Activated CD8-positive, alpha-beta memory T cell treated with anti-CD3 and anti-CD28 coated beads, Interleukin-2, amount 50 U/mL, for 24 hours (primary cell): ENCODE measurements at regions not wholly inside any gene's neighbourhood (a gene's known extent, or its start where the extent isn't known, plus 50 kb on each side); places are given as distances from the start of the nearest gene placed in this dataset.

Experiments used
- DNase-seq: peaks from one replicate; pipeline ENCODE4 v3.0.0-alpha.2; 2020; ENCODE audit errors: extremely low read depth

DNA sequence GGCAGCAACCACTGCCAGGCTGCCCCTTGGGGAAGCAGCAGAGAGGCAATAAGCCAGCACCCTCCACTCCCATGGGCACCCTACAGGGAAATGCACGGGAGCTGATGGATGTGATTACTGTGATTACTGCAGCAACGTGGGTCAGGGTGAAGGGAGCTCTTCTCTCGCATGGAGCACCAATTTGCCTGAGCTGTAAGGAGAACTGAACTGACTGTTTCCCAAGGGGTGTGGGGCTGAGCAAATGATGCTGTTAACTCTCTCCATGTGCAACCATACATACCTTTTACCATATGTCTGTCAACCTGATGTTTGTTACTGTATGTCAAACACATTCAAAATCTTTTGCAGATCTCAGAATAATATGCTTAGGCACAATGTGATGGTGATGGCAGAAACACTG, 680.6 kb downstream of the SQOR start:
- DNase-seq = no peak

DNA sequence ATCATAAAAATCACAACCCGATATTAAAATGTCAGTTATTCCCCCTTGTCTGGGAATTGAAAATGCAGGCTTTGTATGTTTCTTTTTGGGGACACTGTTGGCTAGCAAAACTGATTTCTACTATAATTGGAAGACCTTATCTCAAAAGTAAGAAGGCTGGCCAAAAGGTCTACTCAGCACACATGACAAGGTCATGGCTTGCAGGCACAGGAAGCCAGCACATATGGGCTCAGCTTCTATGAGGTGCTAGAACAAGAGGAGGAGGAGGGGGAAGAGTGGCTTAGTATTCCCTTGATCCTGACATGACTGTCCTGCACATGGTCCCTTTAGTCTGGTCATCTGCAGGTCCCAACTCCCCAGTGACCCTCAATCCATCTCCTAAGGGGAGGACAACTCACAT, 681.2 kb downstream of the SQOR start:
- DNase-seq = no peak

DNA sequence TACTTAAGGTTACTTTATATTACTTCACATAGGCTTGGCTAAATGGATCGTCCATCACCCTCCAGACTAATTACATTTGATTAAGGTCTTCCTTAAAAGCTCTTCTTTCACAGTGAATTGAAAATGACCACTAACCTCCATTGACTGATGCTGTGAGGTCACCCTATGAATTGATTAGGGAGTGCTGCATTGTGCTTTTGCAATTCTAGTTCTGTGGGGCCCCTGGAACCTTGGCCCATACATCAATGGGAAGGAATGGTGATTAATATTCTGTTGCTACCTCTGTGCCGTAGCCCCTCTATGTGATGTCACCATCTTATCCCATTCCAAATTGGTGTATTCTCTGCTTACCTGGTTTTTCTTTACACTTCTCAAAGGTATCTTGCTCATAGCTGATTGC, 682.2 kb downstream of the SQOR start:
- no peak for DNase-seq

DNA sequence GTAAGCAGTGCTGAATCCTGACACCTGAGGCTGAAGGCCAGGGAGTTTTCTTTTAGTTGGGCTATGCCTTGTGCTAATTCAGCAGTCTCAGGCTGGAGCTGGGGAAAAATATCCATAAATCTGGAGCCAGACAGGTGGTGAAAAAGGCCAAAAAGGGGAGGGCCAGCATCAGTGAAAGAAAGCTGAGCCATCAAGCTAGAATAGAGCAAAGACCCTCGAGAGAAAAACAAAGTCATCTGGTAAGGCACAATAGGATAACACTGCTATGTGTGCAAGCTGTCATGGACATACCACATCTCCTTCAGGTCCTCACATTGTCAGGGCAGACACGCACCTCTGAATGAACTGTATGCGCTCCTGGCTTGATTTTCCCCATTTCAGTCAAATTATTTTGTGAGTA, 687.9 kb downstream of the SQOR start:
- DNase-seq = no peak

DNA sequence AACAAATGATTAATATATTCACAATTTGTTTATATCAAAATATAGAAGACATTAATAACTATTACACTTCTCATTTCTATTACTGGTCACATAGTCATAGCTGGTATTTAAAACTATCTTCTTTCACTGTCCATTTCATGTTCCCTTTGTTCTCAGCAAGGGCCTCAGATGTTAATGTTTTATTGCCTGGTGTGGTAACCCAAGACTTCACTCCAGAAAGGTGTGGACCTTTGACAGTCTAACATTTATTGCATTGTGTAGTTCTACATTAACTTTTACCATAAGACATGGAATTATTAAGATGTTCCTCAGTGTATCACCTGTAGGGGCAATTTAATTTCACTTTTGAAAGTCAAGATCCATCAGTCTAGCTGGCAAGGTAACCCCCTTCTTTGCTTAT, 691.3 kb downstream of the SQOR start:
- no peak for DNase-seq

DNA sequence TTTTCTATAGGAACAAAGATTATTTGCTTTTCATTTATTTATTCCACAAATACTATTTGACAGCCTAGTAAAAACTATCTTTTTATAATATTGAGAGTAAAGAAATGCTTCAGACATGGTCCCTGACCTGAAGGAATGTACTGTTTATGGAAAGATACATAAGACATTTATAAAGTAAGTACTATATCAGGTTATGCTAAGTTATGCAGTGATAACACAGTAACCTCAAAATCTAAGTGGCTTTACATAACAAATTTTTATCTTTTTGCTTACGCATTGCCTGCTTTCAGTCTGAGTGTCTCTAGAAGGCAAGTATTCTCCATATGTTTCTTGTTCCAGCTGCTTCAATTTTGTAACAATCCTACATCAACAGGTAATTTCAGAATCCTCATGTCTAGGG, 694.0 kb downstream of the SQOR start:
- no peak for DNase-seq

DNA sequence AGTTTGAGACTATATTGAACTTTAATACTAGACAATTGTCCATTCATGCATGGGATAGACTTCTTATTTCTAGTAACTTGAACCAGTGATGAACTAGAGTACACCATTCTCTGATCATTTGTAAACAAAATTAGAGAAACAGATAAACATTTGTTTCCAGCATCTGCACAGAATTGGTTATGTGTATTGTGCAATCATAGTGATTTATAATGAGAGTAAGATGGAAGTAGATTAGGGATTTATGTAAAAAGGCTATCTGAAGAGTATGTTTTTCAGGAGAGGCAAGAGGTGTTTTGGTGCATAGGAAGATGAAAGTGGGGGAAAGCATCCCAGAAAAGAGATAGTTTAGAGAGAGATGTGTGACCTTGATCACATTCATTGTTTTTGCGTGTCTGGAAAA, 695.0 kb downstream of the SQOR start:
- DNase-seq = no peak

DNA sequence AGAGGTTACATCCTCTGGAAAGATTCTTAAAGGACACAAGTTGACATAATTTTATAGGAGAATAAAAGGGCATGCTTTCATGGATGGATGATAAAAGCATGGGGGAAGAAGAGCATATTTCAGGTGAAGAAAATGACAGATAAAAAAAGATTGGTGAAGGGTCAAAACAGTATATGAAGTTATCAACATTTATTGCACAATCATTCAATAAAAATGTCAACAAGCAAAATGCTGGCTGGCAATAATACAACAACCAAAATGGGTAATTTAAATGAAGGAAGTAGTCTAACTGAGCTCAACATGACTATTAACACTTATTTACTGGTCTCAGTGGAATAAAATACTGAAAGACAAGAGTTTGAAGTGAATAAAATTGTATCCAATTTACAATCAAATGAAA, 696.7 kb downstream of the SQOR start:
- no peak for DNase-seq

DNA sequence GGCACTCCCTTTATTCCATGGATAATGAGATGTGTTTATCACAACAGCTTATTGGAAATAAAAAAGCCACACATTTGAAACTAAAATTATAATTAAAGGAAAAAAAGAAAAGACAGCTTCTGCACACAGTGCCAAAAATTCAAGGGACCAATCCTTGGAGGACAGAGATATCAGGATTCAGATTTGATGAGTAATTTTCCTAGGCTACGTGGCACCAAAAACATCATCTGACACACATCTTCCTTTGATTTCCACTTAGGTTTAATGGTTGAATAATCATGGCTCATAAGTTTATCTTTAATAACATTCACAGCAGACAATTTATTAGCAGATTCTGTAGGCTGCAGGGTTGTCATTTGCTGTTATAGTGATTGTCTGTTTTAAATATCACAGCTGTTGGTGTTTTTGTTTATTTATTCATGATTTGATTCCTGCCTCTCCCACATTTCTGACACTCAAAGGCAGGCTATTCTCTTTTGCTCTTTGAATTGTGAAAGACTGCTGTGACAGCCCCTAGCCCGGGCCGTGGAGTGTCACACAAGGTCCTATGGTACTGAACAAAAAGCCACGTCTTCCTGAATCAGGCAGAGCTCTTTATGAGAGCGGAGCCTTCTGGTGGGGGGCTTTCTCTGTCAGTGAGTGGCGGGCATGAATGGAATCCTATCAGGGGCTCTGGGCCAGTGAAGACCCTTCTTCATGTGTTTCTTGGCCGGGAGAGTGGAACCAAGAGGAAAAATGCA, 708.5 kb downstream of the SQOR start:
- DNase-seq = no peak

DNA sequence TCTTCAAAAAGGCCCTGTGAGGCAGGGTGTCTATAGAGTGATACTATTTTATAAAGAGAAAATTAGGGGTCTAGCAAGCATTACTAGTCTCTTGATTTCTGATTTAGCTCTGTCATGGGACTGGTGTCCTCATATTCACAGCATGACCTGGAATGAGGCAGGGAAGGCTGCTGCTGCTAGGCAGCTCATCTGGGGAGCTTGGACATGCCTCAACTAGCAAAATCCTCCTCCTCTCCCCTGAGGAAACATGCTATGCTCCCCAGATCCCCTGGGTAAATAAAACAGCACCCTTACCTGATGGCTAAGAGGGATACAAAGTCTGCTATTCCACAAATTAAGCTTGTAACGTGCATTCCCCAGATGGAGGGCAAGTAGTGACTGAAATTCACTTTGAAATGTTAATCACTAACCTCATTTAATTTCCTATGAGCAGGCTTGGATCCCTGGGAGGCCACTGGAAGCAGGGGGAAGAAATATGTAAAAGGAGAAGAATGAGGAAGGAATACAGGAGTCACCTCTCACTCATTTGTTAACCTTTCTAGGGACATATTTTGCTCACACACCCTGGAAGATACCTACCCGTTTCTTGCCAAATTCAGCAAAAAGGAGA, 709.4 kb downstream of the SQOR start:
- DNase-seq = no peak

DNA sequence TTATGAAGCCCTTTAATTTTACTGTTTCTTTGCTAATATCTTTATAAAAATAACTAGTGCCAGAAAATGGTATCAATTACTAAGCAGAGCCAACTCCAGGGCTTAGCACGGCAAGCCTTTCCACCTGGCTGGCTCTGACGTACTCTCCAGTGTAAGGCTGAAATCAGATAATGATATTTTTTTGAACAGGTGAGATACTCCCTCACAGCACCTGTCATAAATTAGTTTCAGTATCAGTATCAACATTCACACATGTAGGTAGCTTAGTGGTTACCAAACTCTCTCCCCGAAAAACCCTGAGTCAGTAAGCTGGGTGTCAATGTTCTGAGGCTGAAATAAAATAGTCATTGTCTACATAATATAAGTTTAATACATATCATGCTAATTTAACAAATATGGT, 710.1 kb downstream of the SQOR start:
- no peak for DNase-seq

DNA sequence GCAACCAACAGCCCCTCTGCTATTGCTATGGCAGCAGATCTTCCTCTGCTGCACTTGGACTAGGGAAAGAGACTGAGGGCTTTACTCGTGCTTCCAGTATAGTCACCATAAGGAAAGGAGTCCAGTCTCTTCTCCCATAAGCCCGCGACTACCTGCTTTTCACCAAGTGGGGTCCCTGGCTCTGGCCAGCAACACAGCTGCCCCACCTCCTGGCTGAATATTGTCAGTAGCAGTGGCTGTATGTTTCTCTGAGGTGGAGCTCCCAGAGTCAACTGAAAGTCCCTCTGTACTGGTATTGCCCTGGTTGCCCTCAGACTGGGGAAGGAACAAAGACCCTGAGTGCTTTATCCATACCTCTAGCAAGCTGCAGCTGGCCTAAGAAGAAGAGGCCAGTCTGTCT, 719.6 kb downstream of the SQOR start:
- no peak for DNase-seq

DNA sequence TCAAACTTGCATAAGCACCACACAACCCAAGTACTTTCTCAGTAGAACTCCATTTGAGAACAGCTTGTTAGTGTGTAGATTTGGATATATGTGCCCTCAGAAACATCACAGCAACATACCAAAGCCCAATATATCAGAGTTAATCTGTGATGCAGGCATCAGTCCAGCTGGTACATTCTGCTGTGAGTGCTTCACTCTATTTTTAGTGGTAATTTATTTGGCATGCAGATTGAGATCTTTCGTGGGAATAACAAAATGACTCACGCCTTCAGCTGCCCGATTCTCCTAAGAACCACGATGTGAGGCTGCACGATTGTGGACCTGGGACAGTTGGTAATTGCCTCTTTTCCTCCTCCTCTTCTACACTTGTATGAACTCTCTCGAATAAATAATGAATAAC, 730.7 kb downstream of the SQOR start:
- no peak for DNase-seq

DNA sequence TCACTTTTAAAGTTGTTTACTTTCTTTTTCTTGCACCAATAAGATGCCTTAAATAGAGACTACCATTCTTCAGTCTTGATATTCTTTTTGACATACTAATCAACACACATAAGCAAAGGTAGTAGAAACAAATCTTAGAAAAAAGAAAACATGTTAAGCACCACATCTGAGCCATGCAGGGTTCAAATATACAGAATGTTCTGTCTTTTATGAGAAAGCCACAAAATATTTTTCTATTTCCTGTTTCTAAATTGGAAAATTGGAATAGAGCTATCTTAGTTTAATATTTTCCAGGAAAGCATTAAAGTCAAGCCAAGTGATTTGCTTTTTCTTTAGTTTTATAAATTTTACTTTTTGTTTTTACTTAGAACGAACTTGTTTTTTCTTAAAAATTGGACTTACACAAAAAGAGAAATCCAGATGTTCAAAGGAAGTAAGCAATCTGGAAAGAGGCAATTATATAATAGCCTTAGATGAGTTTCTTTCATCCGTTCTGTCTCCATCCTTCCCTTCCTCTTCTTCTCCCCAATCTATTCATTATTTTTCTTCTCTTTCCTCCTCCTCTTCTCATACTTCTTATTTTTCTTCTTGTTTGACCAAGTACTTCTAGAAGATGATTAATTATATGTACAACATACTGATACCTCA, 731.7 kb downstream of the SQOR start:
- no peak for DNase-seq

DNA sequence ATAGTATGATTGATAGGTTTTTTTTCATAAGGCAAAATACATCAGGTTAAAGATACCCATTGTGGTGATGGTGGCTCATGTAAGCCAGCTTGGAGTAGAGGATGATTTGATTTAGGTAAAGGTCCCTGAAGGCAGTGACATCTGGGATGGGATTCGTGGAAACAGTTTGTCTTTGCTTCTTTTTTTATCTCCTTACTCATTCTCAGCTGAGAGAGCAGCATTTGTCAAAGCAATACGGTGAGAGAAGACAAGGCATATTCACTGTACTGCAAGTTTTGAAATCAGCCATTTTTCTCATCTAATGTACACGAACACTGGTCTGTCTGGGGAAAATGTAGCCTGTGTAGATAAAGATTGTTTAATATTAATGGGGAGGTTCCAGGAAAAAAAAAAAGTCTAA, 749.1 kb downstream of the SQOR start:
- no peak for DNase-seq

DNA sequence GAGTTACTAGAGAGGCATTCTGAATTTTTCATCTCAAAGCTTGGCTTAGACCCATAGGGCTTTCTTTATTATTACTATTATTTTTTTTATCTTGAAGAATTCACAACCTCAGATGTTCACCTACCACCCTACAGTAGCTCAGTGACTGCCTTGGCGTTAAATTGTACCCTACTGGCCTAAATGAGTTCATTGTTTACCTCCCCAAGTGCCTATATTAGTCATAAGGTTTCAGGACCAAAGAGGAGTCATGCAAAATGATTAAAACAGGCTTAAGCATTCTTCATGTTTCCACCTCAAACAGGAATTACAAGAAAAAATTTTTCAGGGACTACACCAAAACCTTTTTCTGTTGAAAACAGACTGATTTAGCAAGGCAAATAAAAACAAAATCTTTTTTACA, 751.5 kb downstream of the SQOR start:
- DNase-seq = no peak

DNA sequence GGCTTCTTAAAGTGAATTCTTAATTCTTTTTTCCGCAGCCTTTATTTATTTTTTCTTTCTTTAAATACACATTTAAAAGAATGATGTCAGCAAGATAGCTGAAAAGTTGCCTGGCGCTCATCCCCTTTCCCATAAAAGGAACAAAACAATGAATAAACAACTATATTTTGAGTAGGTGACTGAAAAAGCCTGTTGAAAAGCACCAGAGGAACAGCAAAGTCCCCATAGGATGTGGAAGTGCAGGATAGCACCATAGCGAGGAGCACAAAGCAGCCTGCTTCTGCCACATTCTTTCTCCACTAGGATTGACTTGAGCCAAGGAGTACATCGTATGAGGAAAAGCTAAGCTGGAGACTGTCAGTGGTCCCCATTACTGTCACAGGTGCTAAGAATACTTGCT, 754.9 kb downstream of the SQOR start:
- DNase-seq = no peak

DNA sequence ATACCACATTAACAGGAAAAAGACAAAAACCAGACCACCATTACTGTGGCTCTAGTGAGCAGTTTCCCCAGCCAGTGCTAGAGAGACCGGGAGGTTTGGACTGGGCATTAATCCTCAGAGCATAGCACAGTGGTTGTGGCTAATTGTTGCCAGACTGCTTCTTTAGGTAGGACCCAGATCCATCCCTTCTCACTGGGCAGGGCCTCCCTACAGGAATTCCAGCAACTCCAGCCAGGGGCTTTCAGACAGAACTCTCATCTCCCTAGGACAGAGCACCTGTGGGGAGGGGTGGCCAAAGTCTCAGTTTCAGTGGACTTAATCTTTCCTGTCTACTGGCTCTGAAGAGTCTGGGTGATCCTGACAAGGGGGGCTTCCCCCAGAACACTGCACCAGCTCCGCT, 759.6 kb downstream of the SQOR start:
- DNase-seq = no peak

DNA sequence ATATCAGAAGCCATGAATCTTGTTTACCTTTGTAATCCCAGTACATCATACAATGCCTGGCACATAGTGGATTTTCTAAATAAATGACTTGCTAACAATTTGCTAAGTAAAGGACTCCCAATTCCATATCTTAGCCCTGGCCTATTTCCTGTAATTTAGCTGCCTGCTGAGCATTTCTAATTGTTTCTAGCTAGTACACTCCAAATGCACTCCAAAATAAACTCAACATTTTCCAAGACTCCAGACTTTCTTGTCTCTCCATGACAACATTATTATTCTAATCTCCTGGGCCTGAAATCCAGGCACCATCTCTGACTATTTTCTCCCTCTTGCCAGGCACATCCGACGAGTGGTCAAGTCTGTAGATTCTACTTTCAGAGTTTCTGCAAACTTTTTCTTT, 773.5 kb downstream of the SQOR start:
- no peak for DNase-seq

DNA sequence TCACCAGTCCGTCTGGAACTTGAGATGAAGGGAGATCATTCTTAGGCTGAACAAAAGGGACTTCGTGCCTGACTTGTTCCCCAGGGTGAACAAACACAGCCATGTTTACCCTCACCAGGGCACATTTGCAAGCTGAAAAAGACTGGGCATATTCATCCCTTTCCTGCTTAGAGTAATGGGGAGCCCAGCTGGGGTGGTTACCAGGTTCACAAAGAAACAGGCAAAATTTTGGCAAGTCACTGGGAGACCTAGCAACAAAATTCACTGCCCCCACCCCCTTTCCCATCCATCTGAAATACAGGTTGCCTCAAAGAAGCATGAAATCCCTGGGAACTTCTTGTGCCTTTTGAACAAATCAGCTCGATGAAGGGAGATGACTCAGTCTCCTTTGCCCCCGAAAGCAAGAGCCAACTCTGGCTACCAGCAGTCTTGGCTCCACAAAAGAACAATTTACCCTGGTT, 775.0 kb downstream of the SQOR start:
- no peak for DNase-seq

DNA sequence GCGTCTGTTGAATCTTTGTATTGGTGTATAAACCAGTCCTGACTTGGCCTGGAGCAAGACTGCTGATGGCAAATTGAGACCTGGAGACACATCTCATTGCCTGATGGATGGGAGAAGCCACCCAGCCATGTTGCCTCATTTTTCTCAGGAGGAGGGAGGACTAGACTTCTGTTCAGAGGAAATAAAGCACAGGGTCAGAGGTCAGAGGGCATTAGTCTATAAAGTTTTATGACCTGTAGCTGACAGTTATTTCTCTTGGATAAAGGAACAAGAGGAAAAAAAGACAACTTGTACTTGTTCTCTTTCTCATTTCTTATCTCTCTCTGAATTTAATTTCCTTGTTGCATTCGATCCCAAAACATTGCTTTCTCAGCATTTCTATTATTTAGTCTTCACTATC, 775.9 kb downstream of the SQOR start:
- no peak for DNase-seq

DNA sequence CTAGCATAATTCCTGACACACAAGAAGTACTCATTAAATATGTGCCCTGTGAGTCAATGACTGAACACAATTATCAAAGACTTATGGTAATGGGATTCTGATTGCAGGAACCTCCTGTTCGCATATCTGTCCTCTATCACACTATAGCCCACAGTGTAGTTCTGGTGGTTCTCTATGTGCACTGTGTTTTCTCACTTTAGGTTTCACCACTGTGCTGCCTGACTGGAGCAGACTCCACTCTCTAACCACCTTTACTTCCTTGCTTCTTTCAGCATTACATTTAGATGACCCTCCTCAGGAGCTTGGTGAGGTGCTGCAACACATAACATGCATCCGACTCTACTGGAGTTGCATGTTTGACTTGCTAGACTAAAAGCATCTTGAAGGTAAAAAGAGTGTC, 777.1 kb downstream of the SQOR start:
- DNase-seq = no peak

DNA sequence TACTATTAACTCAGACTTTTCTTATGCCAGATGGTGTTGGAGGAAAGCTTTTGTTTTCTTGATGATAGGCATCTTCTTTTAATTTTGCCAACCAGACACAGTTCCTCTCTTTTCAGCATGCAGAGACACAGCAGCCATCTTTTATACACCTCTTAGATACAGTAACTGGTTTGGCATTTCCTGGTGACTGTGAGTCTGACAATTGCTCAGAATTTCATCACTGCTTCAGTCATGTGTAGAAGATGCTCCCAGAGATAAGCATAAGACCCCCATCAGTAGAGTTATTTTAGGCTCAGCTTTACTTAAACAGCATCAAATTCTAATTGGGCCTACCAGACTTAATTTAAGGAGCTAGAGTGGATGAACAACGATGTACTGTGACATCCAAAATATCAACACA, 779.0 kb downstream of the SQOR start:
- DNase-seq = no peak
